Ishikawa (cell line): ENCODE measurements at regions not wholly inside any gene's neighbourhood (a gene's known extent, or its start where the extent isn't known, plus 50 kb on each side); places are given as distances from the start of the nearest gene placed in this dataset.

Experiments
- CEBPB ChIP-seq: IDR thresholded peaks from 2 replicates; pipeline ENCODE4 v1.6.1; 2012
- CREB1 ChIP-seq: IDR thresholded peaks from 2 replicates; pipeline ENCODE4 v1.6.1; 2012; ENCODE audit warnings: low read depth
- EGR1 ChIP-seq: IDR thresholded peaks from 2 replicates; pipeline ENCODE4 v1.6.1; 2012
- EP300 ChIP-seq: IDR thresholded peaks from 2 replicates; pipeline ENCODE4 v1.6.1; 2012; ENCODE audit warnings: borderline replicate concordance
- FOXM1 ChIP-seq: IDR thresholded peaks from 2 replicates; pipeline ENCODE4 v1.6.1; 2012; ENCODE audit warnings: low read depth, borderline replicate concordance
- NFIC ChIP-seq: IDR thresholded peaks from 2 replicates; pipeline ENCODE4 v1.6.1; 2012
- RAD21 ChIP-seq: IDR thresholded peaks from 2 replicates; pipeline ENCODE4 v1.6.1; 2012; ENCODE audit warnings: low read depth
- TAF1 ChIP-seq: IDR thresholded peaks from 2 replicates; pipeline ENCODE4 v1.6.1; 2012; ENCODE audit warnings: low read depth, mild to moderate bottlenecking
- TCF12 ChIP-seq: IDR thresholded peaks from 2 replicates; pipeline ENCODE4 v1.6.1; 2012; ENCODE audit warnings: low read depth
- TEAD4 ChIP-seq: IDR thresholded peaks from 2 replicates; pipeline ENCODE4 v1.6.1; 2012
- YY1 ChIP-seq: IDR thresholded peaks from 2 replicates; pipeline ENCODE4 v1.6.1; 2012; ENCODE audit warnings: low read depth
- ZBTB7A ChIP-seq: IDR thresholded peaks from 2 replicates; pipeline ENCODE4 v1.6.1; 2012; ENCODE audit warnings: low read depth
- TF ChIP-seq, protein P1 (sequence below): IDR thresholded peaks from 2 replicates; pipeline ENCODE4 v1.6.1; 2012; ENCODE audit warnings: low read depth, mild to moderate bottlenecking
- TF ChIP-seq, protein P2 (sequence below): IDR thresholded peaks from 2 replicates; pipeline ENCODE4 v1.6.1; 2012
- TF ChIP-seq, protein P3 (sequence below): IDR thresholded peaks from 2 replicates; pipeline ENCODE4 v1.6.1; 2012

DNA sequence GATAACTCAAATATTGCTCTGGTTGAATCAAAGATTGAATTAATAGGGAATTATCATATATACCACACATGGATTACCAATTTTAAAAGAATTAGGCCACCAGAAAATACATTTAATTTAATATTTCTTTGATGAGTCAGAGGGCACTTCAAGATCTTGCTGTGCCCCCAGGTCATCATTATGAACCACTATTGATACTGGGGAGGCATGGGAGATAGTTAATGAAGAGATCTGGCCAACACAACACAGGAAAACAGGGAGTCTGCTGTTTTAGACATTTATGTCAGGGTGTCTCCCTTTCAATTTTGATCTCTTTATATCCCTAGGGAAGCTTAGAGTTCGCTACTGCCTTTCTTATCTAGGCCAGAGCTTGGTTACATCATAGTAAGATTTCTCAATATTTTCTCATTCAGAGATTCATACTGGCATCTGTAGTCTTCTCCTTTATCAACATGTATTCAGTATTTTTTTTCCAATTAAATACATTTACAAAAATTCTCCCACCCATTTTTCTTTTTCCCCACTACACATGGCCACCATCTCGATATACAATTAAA lies 158.3 kb upstream of the ZFHX3 start:
- TF ChIP-seq TCF12 (no peak), YY1 (no peak), NFIC (no peak), ZBTB7A (no peak), RAD21 (no peak), TEAD4 (no peak), CEBPB (no peak), CREB1 (no peak), TAF1 (no peak), EGR1 (no peak), FOXM1 (no peak)
- TF ChIP-seq, protein P1, sequence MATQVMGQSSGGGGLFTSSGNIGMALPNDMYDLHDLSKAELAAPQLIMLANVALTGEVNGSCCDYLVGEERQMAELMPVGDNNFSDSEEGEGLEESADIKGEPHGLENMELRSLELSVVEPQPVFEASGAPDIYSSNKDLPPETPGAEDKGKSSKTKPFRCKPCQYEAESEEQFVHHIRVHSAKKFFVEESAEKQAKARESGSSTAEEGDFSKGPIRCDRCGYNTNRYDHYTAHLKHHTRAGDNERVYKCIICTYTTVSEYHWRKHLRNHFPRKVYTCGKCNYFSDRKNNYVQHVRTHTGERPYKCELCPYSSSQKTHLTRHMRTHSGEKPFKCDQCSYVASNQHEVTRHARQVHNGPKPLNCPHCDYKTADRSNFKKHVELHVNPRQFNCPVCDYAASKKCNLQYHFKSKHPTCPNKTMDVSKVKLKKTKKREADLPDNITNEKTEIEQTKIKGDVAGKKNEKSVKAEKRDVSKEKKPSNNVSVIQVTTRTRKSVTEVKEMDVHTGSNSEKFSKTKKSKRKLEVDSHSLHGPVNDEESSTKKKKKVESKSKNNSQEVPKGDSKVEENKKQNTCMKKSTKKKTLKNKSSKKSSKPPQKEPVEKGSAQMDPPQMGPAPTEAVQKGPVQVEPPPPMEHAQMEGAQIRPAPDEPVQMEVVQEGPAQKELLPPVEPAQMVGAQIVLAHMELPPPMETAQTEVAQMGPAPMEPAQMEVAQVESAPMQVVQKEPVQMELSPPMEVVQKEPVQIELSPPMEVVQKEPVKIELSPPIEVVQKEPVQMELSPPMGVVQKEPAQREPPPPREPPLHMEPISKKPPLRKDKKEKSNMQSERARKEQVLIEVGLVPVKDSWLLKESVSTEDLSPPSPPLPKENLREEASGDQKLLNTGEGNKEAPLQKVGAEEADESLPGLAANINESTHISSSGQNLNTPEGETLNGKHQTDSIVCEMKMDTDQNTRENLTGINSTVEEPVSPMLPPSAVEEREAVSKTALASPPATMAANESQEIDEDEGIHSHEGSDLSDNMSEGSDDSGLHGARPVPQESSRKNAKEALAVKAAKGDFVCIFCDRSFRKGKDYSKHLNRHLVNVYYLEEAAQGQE: no peak
- TF ChIP-seq, protein P2, sequence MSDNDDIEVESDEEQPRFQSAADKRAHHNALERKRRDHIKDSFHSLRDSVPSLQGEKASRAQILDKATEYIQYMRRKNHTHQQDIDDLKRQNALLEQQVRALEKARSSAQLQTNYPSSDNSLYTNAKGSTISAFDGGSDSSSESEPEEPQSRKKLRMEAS: no peak
- TF ChIP-seq, protein P3, sequence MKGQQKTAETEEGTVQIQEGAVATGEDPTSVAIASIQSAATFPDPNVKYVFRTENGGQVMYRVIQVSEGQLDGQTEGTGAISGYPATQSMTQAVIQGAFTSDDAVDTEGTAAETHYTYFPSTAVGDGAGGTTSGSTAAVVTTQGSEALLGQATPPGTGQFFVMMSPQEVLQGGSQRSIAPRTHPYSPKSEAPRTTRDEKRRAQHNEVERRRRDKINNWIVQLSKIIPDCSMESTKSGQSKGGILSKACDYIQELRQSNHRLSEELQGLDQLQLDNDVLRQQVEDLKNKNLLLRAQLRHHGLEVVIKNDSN: no peak

DNA sequence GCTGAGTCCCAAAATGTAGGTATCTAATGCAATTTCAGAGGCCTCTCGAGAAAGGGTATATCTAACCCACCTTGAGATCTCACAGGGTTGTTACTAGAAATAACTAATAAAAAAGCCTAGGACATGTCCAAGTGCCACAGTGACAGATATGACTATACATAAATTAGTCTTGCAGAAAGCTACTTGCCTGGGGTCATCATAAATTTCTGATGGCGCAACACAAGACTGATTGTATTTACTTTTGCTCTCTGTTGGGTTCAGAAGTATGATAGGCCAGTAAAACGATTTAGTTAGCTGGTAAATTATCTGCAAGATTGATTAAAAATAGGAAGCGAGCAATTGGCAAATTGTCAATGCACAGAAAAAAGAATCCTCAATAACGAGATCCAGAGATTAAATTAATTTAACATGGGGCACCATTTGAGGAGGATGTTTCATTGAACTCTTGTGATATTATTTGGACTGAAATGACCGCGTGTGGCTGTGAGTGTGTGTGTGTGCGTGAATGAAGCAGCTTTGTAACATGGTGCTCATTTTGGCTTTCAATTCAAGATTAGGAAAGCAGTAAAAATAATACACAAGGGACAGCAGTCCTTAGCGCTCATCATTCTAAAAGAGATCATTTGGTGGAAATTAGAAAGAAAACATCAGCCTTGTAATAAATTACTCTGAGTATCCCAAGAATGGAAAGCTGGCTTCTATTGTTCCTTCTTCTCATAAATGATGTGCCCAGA lies 157.4 kb upstream of the ZFHX3 start:
- TF ChIP-seq TEAD4 (no peak), NFIC (no peak), YY1 (no peak), EP300 (no peak), TAF1 (no peak), ZBTB7A (no peak), TCF12 (no peak), EGR1 (no peak), CREB1 (no peak), RAD21 (no peak), CEBPB (no peak), FOXM1 (no peak)
- TF ChIP-seq, protein P2: no peak
- TF ChIP-seq, protein P3: no peak
- TF ChIP-seq, protein P1: no peak

DNA sequence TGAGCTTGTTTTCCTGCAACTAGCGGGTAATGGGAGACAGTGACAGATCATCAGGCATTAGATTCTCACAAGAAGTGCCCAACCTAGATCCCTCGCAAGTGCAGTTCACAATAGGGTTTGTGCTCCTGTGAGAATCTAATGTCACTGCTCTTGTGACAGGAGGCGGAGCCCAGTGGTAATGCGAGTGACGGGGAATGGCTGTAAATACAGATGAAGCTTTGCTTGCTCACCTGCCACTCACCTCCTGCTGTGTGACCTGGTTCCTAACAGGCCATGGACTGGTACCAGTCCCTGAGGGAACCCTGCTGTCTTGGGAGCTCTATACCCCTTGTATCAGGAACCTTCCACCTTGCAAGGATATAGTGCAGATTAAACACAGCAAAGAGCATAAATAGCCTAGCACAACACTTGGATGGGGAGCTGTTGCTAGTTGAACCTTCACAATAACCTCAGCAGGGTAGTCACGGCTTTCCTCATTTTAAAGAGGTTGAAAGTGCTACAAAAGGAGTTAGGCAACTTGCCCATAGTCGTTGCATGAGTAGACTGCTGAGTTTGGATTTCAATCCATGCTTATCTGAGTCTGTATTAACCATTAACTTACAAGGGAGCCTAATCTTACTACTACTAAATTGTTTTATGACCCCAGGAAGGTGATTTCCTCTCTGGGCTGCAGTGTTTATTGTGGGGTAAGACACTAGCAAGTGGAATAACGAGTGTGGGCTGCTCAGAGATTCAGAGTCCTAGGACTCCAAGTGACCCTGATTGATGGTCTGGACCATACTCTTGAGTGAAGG lies 156.6 kb upstream of the ZFHX3 start:
- TF ChIP-seq EP300 (no peak), TEAD4 (no peak)
- TF ChIP-seq, protein P2: no peak

DNA sequence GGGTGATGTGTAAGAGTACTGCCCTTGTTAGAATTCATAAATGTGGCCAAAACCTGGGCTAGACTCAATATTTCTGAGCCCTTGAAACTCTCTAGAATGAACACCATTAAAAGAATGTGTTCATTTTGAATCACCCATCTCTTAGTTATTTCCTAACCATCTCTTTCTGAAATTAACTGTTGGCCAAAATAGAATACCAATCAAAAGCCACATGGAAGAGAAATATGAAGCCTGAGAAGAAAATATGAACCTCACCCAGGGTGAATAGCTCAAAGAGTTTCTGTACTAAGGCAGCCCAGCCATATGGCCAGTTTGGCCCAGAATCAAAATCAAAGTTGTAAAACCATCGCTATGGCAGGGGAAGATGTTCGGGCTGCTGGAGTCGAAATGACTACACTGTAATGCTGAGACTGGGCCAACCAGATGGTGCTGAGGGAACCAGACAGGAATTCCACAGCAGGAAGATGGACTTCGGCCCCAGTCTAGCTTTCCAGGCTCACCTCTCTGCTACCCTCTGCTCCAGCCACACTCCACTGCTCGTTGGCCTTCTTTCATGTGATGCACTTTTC lies 154.3 kb upstream of the ZFHX3 start:
- no peak for TF ChIP-seq CREB1
- TF ChIP-seq FOXM1: no peak
- TF ChIP-seq RAD21: no peak
- TF ChIP-seq, protein P1: no peak
- TF ChIP-seq TEAD4: no peak
- no peak for TF ChIP-seq YY1
- no peak for TF ChIP-seq ZBTB7A
- TF ChIP-seq, protein P2: no peak
- no peak for TF ChIP-seq NFIC
- TF ChIP-seq, protein P3: no peak
- no peak for TF ChIP-seq TCF12
- no peak for TF ChIP-seq CEBPB
- no peak for TF ChIP-seq EP300
- no peak for TF ChIP-seq EGR1
- no peak for TF ChIP-seq TAF1
